ENCODE measurements at regions not wholly inside any gene's neighbourhood (a gene's known extent, or its start where the extent isn't known, plus 50 kb on each side); places are given as distances from the start of the nearest gene placed in this dataset.

GRCh38 chr11:91093141-91093540 lies 870.3 kb upstream of the CHORDC1 start:
- TF ChIP-seq CTCF (IDR thresholded peaks at IDR 0.05; ENCODE audit: unreplicated experiment): no peak
- Mint-ChIP-seq H3K4me1 (ENCODE audit: unreplicated experiment) (no peaks in the 10 kb centered on the region), H3K27ac (ENCODE audit: unreplicated experiment) (no peak overlapping the region), H3K9me3 (ENCODE audit: unreplicated experiment) (no peaks in the 10 kb centered on the region), H3K36me3 (ENCODE audit: low read depth, unreplicated experiment) (no peaks in the 10 kb centered on the region), H3K27me3 (ENCODE audit: unreplicated experiment) (no peaks in the 10 kb centered on the region), H3K4me3 (ENCODE audit: unreplicated experiment) (no peak overlapping the region)
- DNase-seq (ENCODE audit: low spot score): no peak

- DNase-seq (ENCODE audit: low spot score): no peak
- Mint-ChIP-seq H3K27ac (ENCODE audit: unreplicated experiment) (no peak overlapping the region), H3K36me3 (ENCODE audit: low read depth, unreplicated experiment) (no peaks in the 10 kb centered on the region), H3K27me3 (ENCODE audit: unreplicated experiment) (no peaks in the 10 kb centered on the region), H3K4me1 (ENCODE audit: unreplicated experiment) (no peaks in the 10 kb centered on the region), H3K9me3 (ENCODE audit: unreplicated experiment) (no peaks in the 10 kb centered on the region), H3K4me3 (ENCODE audit: unreplicated experiment) (no peak overlapping the region)
- TF ChIP-seq CTCF (IDR thresholded peaks at IDR 0.05; ENCODE audit: unreplicated experiment): no peak
Measured at GRCh38 chr11:91091563-91091962, 868.7 kb upstream of the CHORDC1 start.

- H3K36me3 Mint-ChIP-seq (ENCODE audit: low read depth, unreplicated experiment): no peaks in the 10 kb centered on the region
- DNase-seq (ENCODE audit: low spot score): no peak
- no peak for TF ChIP-seq CTCF (IDR thresholded peaks at IDR 0.05; ENCODE audit: unreplicated experiment)
- H3K27me3 Mint-ChIP-seq (ENCODE audit: unreplicated experiment): no peaks in the 10 kb centered on the region
- H3K4me1 Mint-ChIP-seq (ENCODE audit: unreplicated experiment): peaks cover 4% of the 10 kb centered on the region
- H3K27ac Mint-ChIP-seq (ENCODE audit: unreplicated experiment): no peak overlapping the region
- H3K4me3 Mint-ChIP-seq (ENCODE audit: unreplicated experiment): no peak overlapping the region
- H3K9me3 Mint-ChIP-seq (ENCODE audit: unreplicated experiment): no peaks in the 10 kb centered on the region
Measured at GRCh38 chr11:91086028-91086427, 863.2 kb upstream of the CHORDC1 start.

- Mint-ChIP-seq H3K9me3 (ENCODE audit: unreplicated experiment) (no peaks in the 10 kb centered on the region), H3K4me3 (ENCODE audit: unreplicated experiment) (no peak overlapping the region), H3K27ac (ENCODE audit: unreplicated experiment) (no peak overlapping the region), H3K4me1 (ENCODE audit: unreplicated experiment) (peaks cover 7% of the 10 kb centered on the region), H3K36me3 (ENCODE audit: low read depth, unreplicated experiment) (no peaks in the 10 kb centered on the region), H3K27me3 (ENCODE audit: unreplicated experiment) (peaks cover 2% of the 10 kb centered on the region)
- no peak for DNase-seq (ENCODE audit: low spot score)
- TF ChIP-seq CTCF (IDR thresholded peaks at IDR 0.05; ENCODE audit: unreplicated experiment): no peak
Measured at GRCh38 chr11:91082255-91082654, 859.4 kb upstream of the CHORDC1 start.

- H3K36me3 Mint-ChIP-seq (ENCODE audit: low read depth, unreplicated experiment): no peaks in the 10 kb centered on the region
- H3K4me3 Mint-ChIP-seq (ENCODE audit: unreplicated experiment): no peak overlapping the region
- H3K9me3 Mint-ChIP-seq (ENCODE audit: unreplicated experiment): no peaks in the 10 kb centered on the region
- no peak overlapping the region for H3K27ac Mint-ChIP-seq (ENCODE audit: unreplicated experiment)
- H3K27me3 Mint-ChIP-seq (ENCODE audit: unreplicated experiment): peaks cover 2% of the 10 kb centered on the region
- no peak for TF ChIP-seq CTCF (IDR thresholded peaks at IDR 0.05; ENCODE audit: unreplicated experiment)
- peaks cover 7% of the 10 kb centered on the region for H3K4me1 Mint-ChIP-seq (ENCODE audit: unreplicated experiment)
- DNase-seq (ENCODE audit: low spot score): no peak
Measured at GRCh38 chr11:91081440-91082043, 858.7 kb upstream of the CHORDC1 start.
